ENCODE measurements at regions not wholly inside any gene's neighbourhood (a gene's known extent, or its start where the extent isn't known, plus 50 kb on each side); places are given as distances from the start of the nearest gene placed in this dataset.

GRCh38 chr3:87719060-87719459, 339.7 kb downstream of the CGGBP1 start:
- no peaks in the 10 kb centered on the region for H3K4me1 ChIP-seq
- no peaks in the 10 kb centered on the region for H3K9me3 ChIP-seq
- DNase-seq, result no peak
- intact Hi-C loops (cut with DNase I; ENCODE audit: low total_unique reads), result no loop called here
- no peak for TF ChIP-seq POLR2A (IDR thresholded peaks at IDR 0.05)
- TF ChIP-seq, protein P1, sequence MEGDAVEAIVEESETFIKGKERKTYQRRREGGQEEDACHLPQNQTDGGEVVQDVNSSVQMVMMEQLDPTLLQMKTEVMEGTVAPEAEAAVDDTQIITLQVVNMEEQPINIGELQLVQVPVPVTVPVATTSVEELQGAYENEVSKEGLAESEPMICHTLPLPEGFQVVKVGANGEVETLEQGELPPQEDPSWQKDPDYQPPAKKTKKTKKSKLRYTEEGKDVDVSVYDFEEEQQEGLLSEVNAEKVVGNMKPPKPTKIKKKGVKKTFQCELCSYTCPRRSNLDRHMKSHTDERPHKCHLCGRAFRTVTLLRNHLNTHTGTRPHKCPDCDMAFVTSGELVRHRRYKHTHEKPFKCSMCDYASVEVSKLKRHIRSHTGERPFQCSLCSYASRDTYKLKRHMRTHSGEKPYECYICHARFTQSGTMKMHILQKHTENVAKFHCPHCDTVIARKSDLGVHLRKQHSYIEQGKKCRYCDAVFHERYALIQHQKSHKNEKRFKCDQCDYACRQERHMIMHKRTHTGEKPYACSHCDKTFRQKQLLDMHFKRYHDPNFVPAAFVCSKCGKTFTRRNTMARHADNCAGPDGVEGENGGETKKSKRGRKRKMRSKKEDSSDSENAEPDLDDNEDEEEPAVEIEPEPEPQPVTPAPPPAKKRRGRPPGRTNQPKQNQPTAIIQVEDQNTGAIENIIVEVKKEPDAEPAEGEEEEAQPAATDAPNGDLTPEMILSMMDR (IDR thresholded peaks at IDR 0.05), result no peak
- H3K27ac ChIP-seq, result no peak overlapping the region
- H3K36me3 ChIP-seq (ENCODE audit: low read depth, missing control alignments), result no peaks in the 10 kb centered on the region
- no peak overlapping the region for H3K4me3 ChIP-seq
- H3K27me3 ChIP-seq, result no peaks in the 10 kb centered on the region
- 70 to 77% methylated on average over 2 of the region's 2 CpGs for WGBS, 2 donors

DNA sequence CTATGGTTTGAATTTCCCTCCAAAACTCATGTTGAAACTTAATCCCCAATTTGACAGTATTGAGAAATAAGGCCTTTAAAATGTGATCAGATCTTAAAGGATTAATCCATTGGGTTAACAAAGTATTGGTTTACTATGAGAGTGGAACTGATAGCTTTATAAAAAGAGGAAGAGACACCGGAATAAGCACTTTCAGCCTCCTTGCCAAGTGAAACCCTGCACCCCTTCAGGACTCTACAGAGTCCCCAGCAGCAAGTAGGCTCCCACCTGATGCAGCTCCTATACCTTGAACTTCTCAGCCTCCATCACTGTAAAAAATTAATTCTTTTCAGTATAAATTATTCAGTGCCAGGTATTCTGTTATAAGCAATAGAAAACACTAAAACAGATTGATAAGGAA, 348.3 kb downstream of the CGGBP1 start:
- intact Hi-C loops (cut with DNase I; ENCODE audit: low total_unique reads), result no loop called here
- H3K4me3 ChIP-seq, result no peak overlapping the region
- no peak overlapping the region for H3K27ac ChIP-seq
- DNase-seq, result no peak
- H3K9me3 ChIP-seq, result no peaks in the 10 kb centered on the region
- H3K27me3 ChIP-seq, result no peaks in the 10 kb centered on the region
- no peaks in the 10 kb centered on the region for H3K36me3 ChIP-seq (ENCODE audit: low read depth, missing control alignments)
- WGBS, 2 donors, result 82 to 84% methylated on average over 1 of the region's 1 CpG
- no peak for TF ChIP-seq POLR2A (IDR thresholded peaks at IDR 0.05)
- TF ChIP-seq, protein P1 (IDR thresholded peaks at IDR 0.05), result no peak
- no peaks in the 10 kb centered on the region for H3K4me1 ChIP-seq

GRCh38 chr3:87710028-87710427, 348.8 kb downstream of the CGGBP1 start:
- Histone ChIP-seq H3K36me3 (ENCODE audit: low read depth, missing control alignments) (no peaks in the 10 kb centered on the region), H3K27me3 (no peaks in the 10 kb centered on the region), H3K4me1 (no peaks in the 10 kb centered on the region), H3K4me3 (no peak overlapping the region), H3K9me3 (no peaks in the 10 kb centered on the region), H3K27ac (no peak overlapping the region)
- DNase-seq, result no peak
- no peak for TF ChIP-seq POLR2A (IDR thresholded peaks at IDR 0.05)
- TF ChIP-seq, protein P1 (IDR thresholded peaks at IDR 0.05), result no peak
- intact Hi-C loops (cut with DNase I; ENCODE audit: low total_unique reads), result no loop called here

- DNase-seq, result no peak
- no peaks in the 10 kb centered on the region for H3K4me1 ChIP-seq
- H3K27ac ChIP-seq, result no peak overlapping the region
- no peak overlapping the region for H3K4me3 ChIP-seq
- H3K36me3 ChIP-seq (ENCODE audit: low read depth, missing control alignments), result no peaks in the 10 kb centered on the region
- intact Hi-C loops (cut with DNase I; ENCODE audit: low total_unique reads), result no loop called here
- no peaks in the 10 kb centered on the region for H3K27me3 ChIP-seq
- H3K9me3 ChIP-seq, result no peaks in the 10 kb centered on the region
- 58 to 63% methylated on average over 2 of the region's 2 CpGs for WGBS, 2 donors
- no peak for TF ChIP-seq POLR2A (IDR thresholded peaks at IDR 0.05)
- TF ChIP-seq, protein P1 (IDR thresholded peaks at IDR 0.05), result no peak
Measured at GRCh38 chr3:87706176-87706575, 352.6 kb downstream of the CGGBP1 start.

DNA sequence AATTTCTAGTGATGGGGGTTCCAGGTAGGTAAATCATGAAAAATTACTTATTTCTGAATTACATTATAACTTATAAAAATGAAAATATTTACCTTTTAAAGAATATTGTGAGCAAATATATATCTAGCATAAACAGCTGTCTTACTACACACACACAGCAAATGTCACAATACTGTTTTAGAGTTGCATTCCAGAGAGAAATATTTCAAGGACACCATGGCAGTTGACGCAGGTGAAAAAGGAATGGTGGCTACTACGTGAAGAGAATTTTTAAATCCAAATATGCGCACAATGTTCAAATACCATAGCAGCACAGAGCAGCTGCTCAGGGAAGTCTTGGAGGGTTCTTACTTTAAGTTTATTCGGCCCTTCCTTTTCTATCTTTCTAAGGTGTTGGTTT, 356.2 kb downstream of the CGGBP1 start:
- H3K4me3 ChIP-seq, result no peak overlapping the region
- no peaks in the 10 kb centered on the region for H3K27me3 ChIP-seq
- TF ChIP-seq, protein P1 (IDR thresholded peaks at IDR 0.05), result no peak
- TF ChIP-seq POLR2A (IDR thresholded peaks at IDR 0.05), result no peak
- H3K4me1 ChIP-seq, result no peaks in the 10 kb centered on the region
- H3K27ac ChIP-seq, result no peak overlapping the region
- no peaks in the 10 kb centered on the region for H3K9me3 ChIP-seq
- DNase-seq, result no peak
- intact Hi-C loops (cut with DNase I; ENCODE audit: low total_unique reads), result no loop called here
- no peaks in the 10 kb centered on the region for H3K36me3 ChIP-seq (ENCODE audit: low read depth, missing control alignments)
- WGBS, 2 donors, result 82 to 83% methylated on average over 4 of the region's 4 CpGs
